NCI-H1092 treated with DMSO at 0.1 percent for 48 hours (cell line): ENCODE measurements at regions not wholly inside any gene's neighbourhood (a gene's known extent, or its start where the extent isn't known, plus 50 kb on each side); places are given as distances from the start of the nearest gene placed in this dataset.
"Not testable (repeated sequence)": the region's sequence is repeated elsewhere in the genome, so short reads cannot be mapped to it uniquely, and the experiment has no call there.

Experiments used
- DNase-seq: peaks from one replicate; lab custom pipeline; 2025; lab: John Stamatoyannopoulos, UW

- no peak for DNase-seq
Measured at GRCh38 chr12:20044351-20044750, 324.0 kb upstream of the PDE3A start.

- DNase-seq: no peak
Measured at GRCh38 chr12:20044846-20045245, 323.5 kb upstream of the PDE3A start.

GRCh38 chr12:20047901-20048300 is 320.4 kb upstream of the PDE3A start:
- DNase-seq: no peak

- no peak for DNase-seq
Measured at GRCh38 chr12:20050221-20050620, 318.1 kb upstream of the PDE3A start.

- no peak for DNase-seq
Measured at GRCh38 chr12:20053782-20054181, 314.6 kb upstream of the PDE3A start.

GRCh38 chr12:20055856-20056255 is 312.5 kb upstream of the PDE3A start:
- DNase-seq: no peak

- DNase-seq: no peak
Measured at GRCh38 chr12:20057398-20057797, 310.9 kb upstream of the PDE3A start.

- DNase-seq: no peak
Measured at GRCh38 chr12:20063116-20063515, 305.2 kb upstream of the PDE3A start.

GRCh38 chr12:20077618-20078017 is 290.7 kb upstream of the PDE3A start:
- no peak for DNase-seq

- DNase-seq: no peak
Measured at GRCh38 chr12:20089077-20089476, 279.3 kb upstream of the PDE3A start.

- DNase-seq: not testable (repeated sequence)
Measured at GRCh38 chr12:20093190-20093810, 275.0 kb upstream of the PDE3A start.

- DNase-seq: no peak
Measured at GRCh38 chr12:20096430-20096829, 271.9 kb upstream of the PDE3A start.

- DNase-seq: no peak
Measured at GRCh38 chr12:20097626-20098025, 270.7 kb upstream of the PDE3A start.

GRCh38 chr12:20099395-20100183 is 268.7 kb upstream of the PDE3A start:
- no peak for DNase-seq

GRCh38 chr12:20101046-20101445 is 267.3 kb upstream of the PDE3A start:
- no peak for DNase-seq

- no peak for DNase-seq
Measured at GRCh38 chr12:20105943-20106342, 262.4 kb upstream of the PDE3A start.

- DNase-seq: no peak
Measured at GRCh38 chr12:20109676-20110075, 258.7 kb upstream of the PDE3A start.

- DNase-seq: not testable (repeated sequence)
Measured at GRCh38 chr12:20115371-20115770, 253.0 kb upstream of the PDE3A start.

- no peak for DNase-seq
Measured at GRCh38 chr12:20119596-20120402, 248.5 kb upstream of the PDE3A start.

- no peak for DNase-seq
Measured at GRCh38 chr12:20120403-20120725, 248.0 kb upstream of the PDE3A start.

GRCh38 chr12:20122274-20122673 is 246.1 kb upstream of the PDE3A start:
- DNase-seq: no peak

GRCh38 chr12:20123465-20123864 is 244.9 kb upstream of the PDE3A start:
- DNase-seq: no peak

GRCh38 chr12:20125276-20125798 is 243.0 kb upstream of the PDE3A start:
- DNase-seq: no peak
